ENCODE measurements at regions not wholly inside any gene's neighbourhood (a gene's known extent, or its start where the extent isn't known, plus 50 kb on each side); places are given as distances from the start of the nearest gene placed in this dataset.

- no peaks in the 10 kb centered on the region for H3K4me1 ChIP-seq (ENCODE audit: control insufficient read depth, insufficient read depth, low read length)
- no peaks in the 10 kb centered on the region for H3K36me3 ChIP-seq (ENCODE audit: control insufficient read depth in 2 of 2, insufficient read depth in 1 of 2, low read length in 2 of 2)
- TF ChIP-seq FEZF1 (tag by site-specific recombination; IDR thresholded peaks at IDR 0.05) (peak; percentile 45; the same call in 1 of the 2 replicates), ZIC2 (tag by site-specific recombination; IDR thresholded peaks at IDR 0.05) (peak; percentile 95), ZNF521 (tag by site-specific recombination; IDR thresholded peaks at IDR 0.05) (no peak), EGR2 (tag by site-specific recombination; IDR thresholded peaks at IDR 0.05; ENCODE audit: low read depth) (peak; percentile 56; the same call in 1 of the 2 replicates), ZNF341 (tag by site-specific recombination; IDR thresholded peaks at IDR 0.05; ENCODE audit: low read depth) (peak; percentile 80), ZNF488 (tag by site-specific recombination; IDR thresholded peaks at IDR 0.05) (no peak), ZFHX2 (tag by site-specific recombination; conservative IDR thresholded peaks at IDR 0.05) (peak; percentile 56)
- H3K27ac ChIP-seq (ENCODE audit: extremely low read depth, low read depth, low read length) = no peak overlapping the region
- no peaks in the 10 kb centered on the region for H3K9me3 ChIP-seq (ENCODE audit: control insufficient read depth, insufficient read depth, low read depth, low read length)
- H3K4me3 ChIP-seq (ENCODE audit: low read depth, low read length) = no peak overlapping the region
- POLR2A ChIA-PET = no interaction called here
- CTCF ChIA-PET = interaction anchor here (0.7 kb wide), 1 partner anchor 11 kb away, joined by 3 read pairs; no protein-coding TSS in a partner anchor
These were observed 180.8 kb downstream of the LURAP1L start for GRCh38 chr9:12955510-12956163.

- no peak overlapping the region for H3K4me3 ChIP-seq (ENCODE audit: low read depth, low read length)
- H3K36me3 ChIP-seq (ENCODE audit: control insufficient read depth in 2 of 2, insufficient read depth in 1 of 2, low read length in 2 of 2) = no peaks in the 10 kb centered on the region
- CTCF ChIA-PET = interaction anchor here (0.7 to 1.0 kb wide), 3 partner anchors 11 to 73 kb away, joined by 3 to 6 read pairs (median 3); no protein-coding TSS in a partner anchor
- H3K4me1 ChIP-seq (ENCODE audit: control insufficient read depth, insufficient read depth, low read length) = no peaks in the 10 kb centered on the region
- H3K9me3 ChIP-seq (ENCODE audit: control insufficient read depth, insufficient read depth, low read depth, low read length) = no peaks in the 10 kb centered on the region
- POLR2A ChIA-PET = no interaction called here
- TF ChIP-seq ZBTB11 (tag by site-specific recombination; conservative IDR thresholded peaks at IDR 0.05; ENCODE audit: low read depth) = no peak
- TF ChIP-seq GLI2 (tag by site-specific recombination; IDR thresholded peaks at IDR 0.05; ENCODE audit: borderline replicate concordance, low read depth) = no peak
- TF ChIP-seq EGR2 (tag by site-specific recombination; IDR thresholded peaks at IDR 0.05; ENCODE audit: low read depth) = no peak
- no peak for TF ChIP-seq ZNF341 (tag by site-specific recombination; IDR thresholded peaks at IDR 0.05; ENCODE audit: low read depth)
- no peak for TF ChIP-seq ZNF791 (tag by site-specific recombination; IDR thresholded peaks at IDR 0.05)
- TF ChIP-seq ZIC2 (tag by site-specific recombination; IDR thresholded peaks at IDR 0.05) = no peak
- TF ChIP-seq ZFP3 (tag by site-specific recombination; IDR thresholded peaks at IDR 0.05; ENCODE audit: low read depth) = no peak
- TF ChIP-seq ZFP37 (tag by site-specific recombination; IDR thresholded peaks at IDR 0.05) = no peak
- no peak for TF ChIP-seq ZNF624 (tag by site-specific recombination; IDR thresholded peaks at IDR 0.05)
- no peak for TF ChIP-seq ZNF292 (tag by site-specific recombination; IDR thresholded peaks at IDR 0.05; ENCODE audit: borderline replicate concordance, low read depth)
- TF ChIP-seq ZNF768 (tag by site-specific recombination; IDR thresholded peaks at IDR 0.05) = no peak
- no peak for TF ChIP-seq ZNF175 (tag by site-specific recombination; IDR thresholded peaks at IDR 0.05)
- TF ChIP-seq ATF2 (tag by site-specific recombination; IDR thresholded peaks at IDR 0.05; ENCODE audit: low read depth) = no peak
- no peak for TF ChIP-seq REST (tag by site-specific recombination; IDR thresholded peaks at IDR 0.05)
- TF ChIP-seq ZNF558 (tag by site-specific recombination; IDR thresholded peaks at IDR 0.05) = no peak
- TF ChIP-seq ZNF645 (tag by site-specific recombination; IDR thresholded peaks at IDR 0.05) = no peak
- H3K27ac ChIP-seq (ENCODE audit: extremely low read depth, low read depth, low read length) = no peak overlapping the region
These were observed 181.4 kb downstream of the LURAP1L start for GRCh38 chr9:12956261-12956660.
